ENCODE measurements at regions not wholly inside any gene's neighbourhood (a gene's known extent, or its start where the extent isn't known, plus 50 kb on each side); places are given as distances from the start of the nearest gene placed in this dataset.

DNA sequence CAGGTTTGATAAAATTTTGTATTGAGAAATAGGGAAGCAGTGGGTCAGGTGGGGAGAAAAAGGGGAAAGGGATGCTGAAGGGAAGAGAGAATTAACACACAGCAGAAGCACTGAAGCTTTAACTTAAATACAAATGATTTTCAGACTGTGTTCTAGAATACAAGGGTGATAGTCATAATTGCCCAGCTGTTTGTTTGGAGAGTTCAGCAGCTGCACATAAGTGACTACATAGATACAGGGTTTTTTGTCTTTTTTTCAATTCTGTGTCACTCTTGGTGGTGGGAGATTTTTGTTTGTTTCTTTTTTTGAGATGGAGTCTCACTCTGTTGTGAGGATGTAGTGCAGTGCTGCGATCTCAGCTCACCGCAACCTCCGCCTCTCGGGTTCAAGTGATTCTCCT, 590.4 kb upstream of the SEMA6A start:
- intact Hi-C loops (cut with DNase I; ENCODE audit: low total_unique reads): no loop called here
- Histone ChIP-seq H3K27me3 (replicated peaks in 1 of 7) (no peaks in the 10 kb centered on the region), H3K4me3 (no peak overlapping the region), H3K4me1 (no peaks in the 10 kb centered on the region), H3K9me3 (peaks cover 0 to 7% (median 0%) of the 10 kb centered on the region in 8 donors), H3K36me3 (no peaks in the 10 kb centered on the region), H3K27ac (no peak overlapping the region)
- 93 to 99% (median 96%) methylated on average over 4 of the region's 4 CpGs for WGBS, 5 donors
- TF ChIP-seq POLR2AphosphoS5 (IDR thresholded peaks at IDR 0.05) (no peak), POLR2A (IDR thresholded peaks at IDR 0.05) (no peak)
- TF ChIP-seq, protein P1, sequence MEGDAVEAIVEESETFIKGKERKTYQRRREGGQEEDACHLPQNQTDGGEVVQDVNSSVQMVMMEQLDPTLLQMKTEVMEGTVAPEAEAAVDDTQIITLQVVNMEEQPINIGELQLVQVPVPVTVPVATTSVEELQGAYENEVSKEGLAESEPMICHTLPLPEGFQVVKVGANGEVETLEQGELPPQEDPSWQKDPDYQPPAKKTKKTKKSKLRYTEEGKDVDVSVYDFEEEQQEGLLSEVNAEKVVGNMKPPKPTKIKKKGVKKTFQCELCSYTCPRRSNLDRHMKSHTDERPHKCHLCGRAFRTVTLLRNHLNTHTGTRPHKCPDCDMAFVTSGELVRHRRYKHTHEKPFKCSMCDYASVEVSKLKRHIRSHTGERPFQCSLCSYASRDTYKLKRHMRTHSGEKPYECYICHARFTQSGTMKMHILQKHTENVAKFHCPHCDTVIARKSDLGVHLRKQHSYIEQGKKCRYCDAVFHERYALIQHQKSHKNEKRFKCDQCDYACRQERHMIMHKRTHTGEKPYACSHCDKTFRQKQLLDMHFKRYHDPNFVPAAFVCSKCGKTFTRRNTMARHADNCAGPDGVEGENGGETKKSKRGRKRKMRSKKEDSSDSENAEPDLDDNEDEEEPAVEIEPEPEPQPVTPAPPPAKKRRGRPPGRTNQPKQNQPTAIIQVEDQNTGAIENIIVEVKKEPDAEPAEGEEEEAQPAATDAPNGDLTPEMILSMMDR (IDR thresholded peaks at IDR 0.05 in 8 of 11, conservative IDR thresholded peaks at IDR 0.05 in 3 of 11): no peak
- no peak for DNase-seq

DNA sequence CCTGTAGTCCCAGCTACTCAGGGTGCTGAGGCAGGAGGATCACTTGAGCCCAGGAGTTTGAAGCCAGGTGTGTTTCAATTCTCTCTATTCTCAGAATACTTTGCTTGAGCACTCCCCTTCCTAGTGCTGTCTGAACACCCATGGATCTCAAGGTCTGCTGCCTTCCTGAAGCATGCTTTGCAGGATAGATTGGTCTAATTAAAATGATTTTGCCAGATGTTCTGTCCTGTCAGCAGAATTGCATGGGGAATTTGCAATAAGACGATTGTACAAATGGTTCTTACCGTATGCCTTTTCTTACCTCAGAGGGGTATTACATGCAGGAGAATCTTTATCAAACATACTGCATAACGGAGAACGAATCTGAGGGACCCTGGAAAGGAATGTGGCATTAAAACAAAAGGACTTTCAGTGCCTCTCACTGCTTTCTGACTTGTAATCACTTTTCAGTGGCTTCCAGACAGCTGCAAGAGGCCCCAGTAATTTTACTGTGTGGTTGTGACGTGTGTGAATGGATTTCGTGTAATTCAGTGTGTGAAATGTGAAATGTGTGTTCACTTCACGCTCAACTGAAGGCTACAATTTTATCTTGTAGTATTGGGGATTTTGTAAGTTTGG, 587.2 kb upstream of the SEMA6A start:
- WGBS, 5 donors: 73 to 84% (median 80%) methylated on average over 7 of the region's 7 CpGs
- Histone ChIP-seq H3K27ac (no peak overlapping the region), H3K36me3 (no peaks in the 10 kb centered on the region), H3K27me3 (replicated peaks in 1 of 7) (no peaks in the 10 kb centered on the region), H3K4me3 (no peak overlapping the region), H3K4me1 (no peaks in the 10 kb centered on the region), H3K9me3 (no peaks in the 10 kb centered on the region)
- intact Hi-C loops (cut with DNase I; ENCODE audit: low total_unique reads): no loop called here
- no peak for TF ChIP-seq POLR2A (IDR thresholded peaks at IDR 0.05)
- TF ChIP-seq POLR2AphosphoS5 (IDR thresholded peaks at IDR 0.05): no peak
- TF ChIP-seq, protein P1 (IDR thresholded peaks at IDR 0.05 in 8 of 11, conservative IDR thresholded peaks at IDR 0.05 in 3 of 11): no peak
- DNase-seq: no peak

DNA sequence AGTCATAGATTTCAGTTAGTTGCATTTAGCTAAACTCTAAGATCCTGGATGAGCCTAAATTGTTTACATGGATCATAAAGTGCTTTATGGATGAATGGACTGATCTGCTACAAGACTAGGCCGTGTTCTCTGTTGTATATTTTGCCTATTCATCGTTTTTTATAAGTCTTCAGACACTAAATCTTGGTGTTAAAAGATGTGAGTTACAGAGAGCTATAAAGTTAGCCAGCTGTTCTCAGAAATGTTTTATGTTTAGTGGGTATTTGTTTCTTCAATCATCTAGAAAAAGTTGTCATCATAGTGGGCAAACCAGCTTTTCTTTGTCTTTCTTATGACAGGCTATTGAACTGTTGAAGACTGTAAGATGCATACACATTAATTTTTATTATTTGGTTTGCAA, 585.8 kb upstream of the SEMA6A start:
- 49 to 69% (median 54%) methylated on average over 2 of the region's 2 CpGs for WGBS, 5 donors
- no peak overlapping the region for H3K4me3 ChIP-seq
- intact Hi-C loops (cut with DNase I; ENCODE audit: low total_unique reads): no loop called here
- H3K9me3 ChIP-seq: peaks cover 0 to 6% (median 0%) of the 10 kb centered on the region in 8 donors
- no peaks in the 10 kb centered on the region for H3K27me3 ChIP-seq (replicated peaks in 1 of 7)
- no peaks in the 10 kb centered on the region for H3K36me3 ChIP-seq
- no peaks in the 10 kb centered on the region for H3K4me1 ChIP-seq
- TF ChIP-seq POLR2AphosphoS5 (IDR thresholded peaks at IDR 0.05) (no peak), POLR2A (IDR thresholded peaks at IDR 0.05) (no peak)
- TF ChIP-seq, protein P1 (IDR thresholded peaks at IDR 0.05 in 8 of 11, conservative IDR thresholded peaks at IDR 0.05 in 3 of 11): no peak
- DNase-seq: no peak
- H3K27ac ChIP-seq: no peak overlapping the region

DNA sequence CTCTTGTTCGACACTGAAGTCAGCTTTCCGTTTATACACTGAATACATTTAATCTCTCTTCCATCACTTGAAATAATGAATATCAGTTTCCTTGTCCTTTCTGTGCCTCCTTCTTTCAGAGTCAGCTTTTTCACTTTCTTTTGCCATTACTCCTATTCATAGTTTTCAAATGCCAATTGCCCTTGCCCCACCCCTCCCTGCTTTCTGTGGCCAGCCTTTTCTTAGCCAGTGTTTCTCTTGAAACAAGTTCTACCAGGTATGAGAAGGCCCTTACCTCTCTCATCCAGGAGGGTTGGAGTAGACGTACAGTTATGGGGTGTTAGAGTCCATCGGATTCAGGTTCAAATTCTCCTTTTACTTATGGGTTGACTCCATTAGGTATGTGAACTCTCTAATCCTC, 574.7 kb upstream of the SEMA6A start:
- intact Hi-C loops (cut with DNase I; ENCODE audit: low total_unique reads): no loop called here
- 82 to 96% (median 89%) methylated on average over 4 of the region's 4 CpGs for WGBS, 5 donors

More for the DNA sequence above, 574.7 kb upstream of the SEMA6A start:
- no peak overlapping the region for H3K27ac ChIP-seq
- TF ChIP-seq POLR2A (IDR thresholded peaks at IDR 0.05) (no peak), POLR2AphosphoS5 (IDR thresholded peaks at IDR 0.05) (no peak)
- TF ChIP-seq, protein P1 (IDR thresholded peaks at IDR 0.05 in 8 of 11, conservative IDR thresholded peaks at IDR 0.05 in 3 of 11): no peak
- H3K4me1 ChIP-seq: no peaks in the 10 kb centered on the region
- no peak overlapping the region for H3K4me3 ChIP-seq
- H3K36me3 ChIP-seq: no peaks in the 10 kb centered on the region
- H3K9me3 ChIP-seq: no peaks in the 10 kb centered on the region
- no peaks in the 10 kb centered on the region for H3K27me3 ChIP-seq (replicated peaks in 1 of 7)
- no peak for DNase-seq

Data from spleen (tissue), 11 donors.